Loucy (cell line): ENCODE measurements at regions not wholly inside any gene's neighbourhood (a gene's known extent, or its start where the extent isn't known, plus 50 kb on each side); places are given as distances from the start of the nearest gene placed in this dataset.

ENCODE experiments used
- H2AFZ ChIP-seq: fragments of 200-600 bp; sonication (generic); 2 replicates; pipeline ENCODE4 v1.6.0; 2016; ENCODE audit warnings: antibody characterized with exemption, mild to moderate bottlenecking, low read length, moderate library complexity
- H3F3A ChIP-seq: fragments of 200-600 bp; 2 replicates; pipeline ENCODE4 v1.6.0; 2016; ENCODE audit warnings: antibody characterized with exemption, low read depth, mild to moderate bottlenecking
- H3K27me3 ChIP-seq: fragments of 200-600 bp; sonication (generic); 2 replicates; pipeline ENCODE4 v1.6.1; 2014; ENCODE audit warnings: low read length, mild to moderate bottlenecking; ENCODE audit not compliant: insufficient read depth, poor library complexity, severe bottlenecking
- H3K36me3 ChIP-seq: fragments of 200-600 bp; sonication (generic); 2 replicates; pipeline ENCODE4 v1.6.1; 2016; ENCODE audit warnings: low read length; ENCODE audit not compliant: insufficient read depth
- H3K4me1 ChIP-seq: fragments of 200-600 bp; sonication (generic); 2 replicates; pipeline ENCODE4 v1.5.1; 2014; ENCODE audit warnings: low read length, mild to moderate bottlenecking; ENCODE audit not compliant: insufficient read depth, poor library complexity, severe bottlenecking
- H3K4me2 ChIP-seq: fragments of 200-600 bp; sonication (generic); 2 replicates; pipeline ENCODE4 v1.6.0; 2014; ENCODE audit warnings: antibody characterized with exemption, low read length, low read depth, mild to moderate bottlenecking; ENCODE audit not compliant: poor library complexity, severe bottlenecking
- H3K4me3 ChIP-seq: fragments of 200-600 bp; sonication (generic); 2 replicates; pipeline ENCODE4 v1.5.1; 2014; ENCODE audit warnings: low read length, mild to moderate bottlenecking, mixed read lengths; ENCODE audit not compliant: poor library complexity, severe bottlenecking
- H3K79me2 ChIP-seq: fragments of 200-600 bp; sonication (generic); 2 replicates; pipeline ENCODE4 v1.6.1; 2014; ENCODE audit warnings: low read length; ENCODE audit not compliant: insufficient read depth
- H3K9ac ChIP-seq: fragments of 200-600 bp; sonication (generic); 2 replicates; pipeline ENCODE4 v1.6.0; 2014; ENCODE audit warnings: mild to moderate bottlenecking, low read depth, low read length, moderate library complexity; ENCODE audit not compliant: poor library complexity, severe bottlenecking
- H3K9me2 ChIP-seq: fragments of 200-600 bp; sonication (generic); replicated peaks from 2 replicates; pipeline ENCODE4 v1.6.1; 2016; ENCODE audit warnings: low read depth, low read length, mixed read lengths
- H3K9me3 ChIP-seq: fragments of 200-600 bp; sonication (generic); 2 replicates; pipeline ENCODE4 v1.6.1; 2014; ENCODE audit warnings: mild to moderate bottlenecking, antibody characterized with exemption, low read length, low read depth; ENCODE audit not compliant: insufficient read depth
- H4K20me1 ChIP-seq: fragments of 200-600 bp; sonication (generic); 2 replicates; pipeline ENCODE4 v1.6.0; 2014; ENCODE audit warnings: antibody characterized with exemption, low read length, mild to moderate bottlenecking; ENCODE audit not compliant: insufficient read depth, poor library complexity, severe bottlenecking
- EZH2phosphoT487 ChIP-seq: fragments of 200-600 bp; IDR thresholded peaks from 2 replicates; pipeline ENCODE4 v1.6.1; 2018; ENCODE audit warnings: antibody characterized with exemption, mild to moderate bottlenecking, moderate library complexity, borderline replicate concordance
- TF ChIP-seq, protein P1 (sequence below): fragments of 200-600 bp; sonication (generic); conservative IDR thresholded peaks from 2 replicates; pipeline ENCODE4 v1.5.1; 2014; ENCODE audit warnings: mild to moderate bottlenecking, antibody characterized with exemption, low read length

DNA sequence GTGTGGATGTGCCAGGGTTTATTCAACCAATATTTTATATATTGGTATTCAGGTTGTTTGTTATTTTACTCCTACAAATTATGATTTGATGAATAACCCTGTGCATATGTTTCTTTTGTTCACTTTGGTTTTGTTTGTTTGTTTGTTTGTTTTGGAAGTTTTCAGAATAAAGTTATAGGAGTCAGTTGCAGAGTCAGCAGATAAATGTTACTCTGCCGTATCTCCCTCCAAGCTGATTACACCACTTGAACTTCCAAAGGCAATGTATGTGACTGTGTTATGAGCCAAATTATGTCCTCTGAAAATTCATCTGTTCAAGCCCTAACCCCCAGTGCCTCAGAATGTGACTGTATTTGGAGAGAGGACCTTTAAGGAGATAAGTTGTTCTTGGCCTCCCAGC, 497.5 kb downstream of the TNS1 start:
- Histone ChIP-seq H3K4me3 (no peak overlapping the region), H3K9ac (no peak overlapping the region), H3F3A (no peaks in the 10 kb centered on the region), H3K79me2 (no peaks in the 10 kb centered on the region), H3K9me2 (no peaks in the 10 kb centered on the region), H3K27me3 (no peaks in the 10 kb centered on the region), H3K4me2 (no peak overlapping the region), H3K36me3 (no peaks in the 10 kb centered on the region), H3K9me3 (no peaks in the 10 kb centered on the region), H3K4me1 (no peaks in the 10 kb centered on the region), H4K20me1 (no peaks in the 10 kb centered on the region), H2AFZ (no peak overlapping the region)
- TF ChIP-seq, protein P1, sequence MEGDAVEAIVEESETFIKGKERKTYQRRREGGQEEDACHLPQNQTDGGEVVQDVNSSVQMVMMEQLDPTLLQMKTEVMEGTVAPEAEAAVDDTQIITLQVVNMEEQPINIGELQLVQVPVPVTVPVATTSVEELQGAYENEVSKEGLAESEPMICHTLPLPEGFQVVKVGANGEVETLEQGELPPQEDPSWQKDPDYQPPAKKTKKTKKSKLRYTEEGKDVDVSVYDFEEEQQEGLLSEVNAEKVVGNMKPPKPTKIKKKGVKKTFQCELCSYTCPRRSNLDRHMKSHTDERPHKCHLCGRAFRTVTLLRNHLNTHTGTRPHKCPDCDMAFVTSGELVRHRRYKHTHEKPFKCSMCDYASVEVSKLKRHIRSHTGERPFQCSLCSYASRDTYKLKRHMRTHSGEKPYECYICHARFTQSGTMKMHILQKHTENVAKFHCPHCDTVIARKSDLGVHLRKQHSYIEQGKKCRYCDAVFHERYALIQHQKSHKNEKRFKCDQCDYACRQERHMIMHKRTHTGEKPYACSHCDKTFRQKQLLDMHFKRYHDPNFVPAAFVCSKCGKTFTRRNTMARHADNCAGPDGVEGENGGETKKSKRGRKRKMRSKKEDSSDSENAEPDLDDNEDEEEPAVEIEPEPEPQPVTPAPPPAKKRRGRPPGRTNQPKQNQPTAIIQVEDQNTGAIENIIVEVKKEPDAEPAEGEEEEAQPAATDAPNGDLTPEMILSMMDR, result no peak
- no peak for TF ChIP-seq EZH2phosphoT487

DNA sequence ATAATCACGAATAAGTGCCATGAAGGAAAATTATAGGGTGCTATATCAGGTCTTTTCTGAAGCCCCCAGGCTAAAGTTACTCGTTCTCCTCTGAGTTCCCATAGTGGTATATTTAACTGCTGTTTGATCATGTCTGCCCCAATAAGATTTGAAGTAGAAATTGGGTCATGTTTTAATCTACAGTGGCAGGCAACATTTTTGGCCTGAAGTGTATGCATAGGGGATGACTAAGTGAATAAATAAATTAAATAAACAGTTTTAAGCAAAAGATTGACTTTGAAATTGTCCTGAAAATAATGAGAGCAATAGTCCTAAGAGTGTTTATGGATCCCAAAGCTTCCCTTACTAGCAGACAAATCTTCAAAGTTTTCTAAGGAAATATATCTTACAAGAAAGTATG, 500.9 kb downstream of the TNS1 start:
- TF ChIP-seq, protein P1, result no peak
- TF ChIP-seq EZH2phosphoT487, result no peak
- H4K20me1 ChIP-seq, result no peaks in the 10 kb centered on the region
- no peaks in the 10 kb centered on the region for H3K9me2 ChIP-seq
- H3K4me2 ChIP-seq, result no peak overlapping the region
- no peaks in the 10 kb centered on the region for H3K4me1 ChIP-seq
- H2AFZ ChIP-seq, result no peak overlapping the region
- H3K9ac ChIP-seq, result no peak overlapping the region
- H3K79me2 ChIP-seq, result no peaks in the 10 kb centered on the region
- no peaks in the 10 kb centered on the region for H3K27me3 ChIP-seq
- no peaks in the 10 kb centered on the region for H3K9me3 ChIP-seq
- H3F3A ChIP-seq, result no peaks in the 10 kb centered on the region
- no peak overlapping the region for H3K4me3 ChIP-seq
- H3K36me3 ChIP-seq, result no peaks in the 10 kb centered on the region

DNA sequence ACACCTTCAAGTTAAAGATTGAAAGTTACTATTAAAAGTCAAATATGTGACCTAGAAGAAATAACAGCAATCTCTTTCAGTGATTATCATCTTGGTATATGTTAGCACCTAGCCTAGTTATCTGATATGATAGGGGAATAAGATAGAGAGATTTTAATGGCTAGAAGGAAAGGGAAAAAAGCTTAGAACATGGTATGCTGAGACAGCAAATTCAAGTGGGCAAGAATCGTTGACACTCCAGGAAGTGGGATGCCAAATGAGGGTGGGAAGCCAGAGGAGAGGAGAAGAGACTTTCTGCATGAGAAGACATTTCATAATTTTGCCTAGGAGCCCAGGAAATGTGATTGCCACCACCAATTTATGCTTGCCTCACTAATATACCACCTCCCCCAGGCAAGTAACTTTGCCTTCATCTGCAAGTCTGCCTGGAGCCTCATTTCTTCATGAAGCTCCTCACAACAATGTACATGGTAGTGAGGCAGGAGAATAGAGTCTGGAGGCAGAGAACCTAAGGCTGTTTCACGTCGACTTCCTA, 504.9 kb downstream of the TNS1 start:
- H3K4me1 ChIP-seq, result no peaks in the 10 kb centered on the region
- H3K27me3 ChIP-seq, result no peaks in the 10 kb centered on the region
- H4K20me1 ChIP-seq, result no peaks in the 10 kb centered on the region
- no peaks in the 10 kb centered on the region for H3K9me3 ChIP-seq
- no peaks in the 10 kb centered on the region for H3F3A ChIP-seq
- no peaks in the 10 kb centered on the region for H3K36me3 ChIP-seq
- H3K79me2 ChIP-seq, result no peaks in the 10 kb centered on the region
- H3K4me3 ChIP-seq, result no peak overlapping the region
- H3K4me2 ChIP-seq, result no peak overlapping the region
- H3K9me2 ChIP-seq, result no peaks in the 10 kb centered on the region
- H3K9ac ChIP-seq, result no peak overlapping the region
- TF ChIP-seq, protein P1, result no peak
- 0 out of 2 replicates have a peak overlapping the region, but pooled peaks have one; percentile 40 for H2AFZ ChIP-seq
